ENCODE measurements at regions not wholly inside any gene's neighbourhood (a gene's known extent, or its start where the extent isn't known, plus 50 kb on each side); places are given as distances from the start of the nearest gene placed in this dataset.

DNA sequence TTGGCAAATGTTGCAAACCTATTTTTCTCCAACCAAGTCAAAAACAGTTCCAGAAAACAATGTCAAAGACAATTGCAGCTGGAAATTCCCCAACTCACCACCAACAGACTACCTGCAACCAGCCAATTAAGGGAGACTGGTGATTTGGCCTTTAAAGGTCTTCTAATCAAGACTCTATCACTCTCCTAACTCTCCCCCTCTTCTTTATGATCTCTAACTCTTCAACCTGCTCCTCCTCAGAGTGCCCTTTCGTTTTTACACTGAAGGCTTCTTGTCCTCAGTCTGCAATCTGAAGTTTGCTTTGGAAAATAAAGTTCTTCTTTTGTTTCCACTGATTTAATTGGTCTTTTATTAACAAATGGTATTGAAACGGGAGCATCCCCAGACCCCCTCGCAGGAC, 203.9 kb downstream of the TECRL start:
- TF ChIP-seq, protein P1, sequence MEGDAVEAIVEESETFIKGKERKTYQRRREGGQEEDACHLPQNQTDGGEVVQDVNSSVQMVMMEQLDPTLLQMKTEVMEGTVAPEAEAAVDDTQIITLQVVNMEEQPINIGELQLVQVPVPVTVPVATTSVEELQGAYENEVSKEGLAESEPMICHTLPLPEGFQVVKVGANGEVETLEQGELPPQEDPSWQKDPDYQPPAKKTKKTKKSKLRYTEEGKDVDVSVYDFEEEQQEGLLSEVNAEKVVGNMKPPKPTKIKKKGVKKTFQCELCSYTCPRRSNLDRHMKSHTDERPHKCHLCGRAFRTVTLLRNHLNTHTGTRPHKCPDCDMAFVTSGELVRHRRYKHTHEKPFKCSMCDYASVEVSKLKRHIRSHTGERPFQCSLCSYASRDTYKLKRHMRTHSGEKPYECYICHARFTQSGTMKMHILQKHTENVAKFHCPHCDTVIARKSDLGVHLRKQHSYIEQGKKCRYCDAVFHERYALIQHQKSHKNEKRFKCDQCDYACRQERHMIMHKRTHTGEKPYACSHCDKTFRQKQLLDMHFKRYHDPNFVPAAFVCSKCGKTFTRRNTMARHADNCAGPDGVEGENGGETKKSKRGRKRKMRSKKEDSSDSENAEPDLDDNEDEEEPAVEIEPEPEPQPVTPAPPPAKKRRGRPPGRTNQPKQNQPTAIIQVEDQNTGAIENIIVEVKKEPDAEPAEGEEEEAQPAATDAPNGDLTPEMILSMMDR (IDR thresholded peaks at IDR 0.05 in 8 of 11, conservative IDR thresholded peaks at IDR 0.05 in 3 of 11), result no peak
- no peak for TF ChIP-seq POLR2AphosphoS5 (IDR thresholded peaks at IDR 0.05)
